Peyer's patch (tissue), 4 donors: ENCODE measurements at regions not wholly inside any gene's neighbourhood (a gene's known extent, or its start where the extent isn't known, plus 50 kb on each side); places are given as distances from the start of the nearest gene placed in this dataset.

ENCODE experiments used
- DNase-seq, 3 donors: peaks; one replicate each; pipeline ENCODE4 v3.0.0-alpha.2; 2017 to 2019
- H3K27ac ChIP-seq, 4 donors: fragments of 200-600 bp; sonication (generic); one replicate each; pipeline ENCODE4 v1.5.1; 2016 to 2019
- H3K27me3 ChIP-seq, 2 donors: fragments of 200-600 bp; sonication (generic); one replicate each; pipeline ENCODE4 v1.5.1; 2019
- H3K36me3 ChIP-seq, 3 donors: fragments of 200-600 bp; sonication (generic); one replicate each; pipeline ENCODE4 v1.5.1; 2016 to 2019
- H3K4me1 ChIP-seq, 4 donors: fragments of 200-600 bp; sonication (generic); one replicate each; pipeline ENCODE4 v1.5.1; 2016 to 2019
- H3K4me3 ChIP-seq, 4 donors: fragments of 200-600 bp; sonication (generic); 1 replicate in 3 of 4; 2 replicates in 1 of 4; pipeline ENCODE4 v1.5.1; 2016 to 2019; ENCODE audit warnings: mild to moderate bottlenecking in 1 of 4
- H3K9me3 ChIP-seq, 4 donors: fragments of 200-600 bp; sonication (generic); one replicate each; pipeline ENCODE4 v1.5.1; 2016 to 2019; ENCODE audit warnings: mild to moderate bottlenecking in 1 of 4
- CTCF ChIP-seq, 6 experiments: fragments of 450-650 bp in 4 of 6; fragments of 200-600 bp in 2 of 6; sonication (generic) in 1 of 6; IDR thresholded peaks; one replicate each; pipeline ENCODE4 v1.5.1; 2017 to 2019; ENCODE audit warnings: antibody characterized with exemption in 6 of 6, mild to moderate bottlenecking in 3 of 6, moderate library complexity in 1 of 6
- POLR2A ChIP-seq, 2 donors: fragments of 450-650 bp; IDR thresholded peaks; one replicate each; pipeline ENCODE4 v1.5.1; 2017; ENCODE audit warnings: antibody characterized with exemption in 2 of 2, mild to moderate bottlenecking in 2 of 2, moderate library complexity in 2 of 2

GRCh38 chr2:9707611-9708160, 76.9 kb upstream of the YWHAQ start:
- no peaks in the 10 kb centered on the region for H3K36me3 ChIP-seq
- DNase-seq: peak in 1 of 3 donors; percentile 25
- no peaks in the 10 kb centered on the region for H3K9me3 ChIP-seq
- no peak overlapping the region for H3K27ac ChIP-seq
- H3K27me3 ChIP-seq: no peaks in the 10 kb centered on the region
- no peak overlapping the region for H3K4me3 ChIP-seq
- TF ChIP-seq POLR2A (IDR thresholded peaks at IDR 0.05) (no peak), CTCF (IDR thresholded peaks at IDR 0.05) (no peak)
- peaks cover 0 to 14% (median 0%) of the 10 kb centered on the region in 4 donors for H3K4me1 ChIP-seq

GRCh38 chr2:9708683-9709538, 78.1 kb upstream of the YWHAQ start:
- Histone ChIP-seq H3K9me3 (no peaks in the 10 kb centered on the region), H3K27ac (no peak overlapping the region), H3K36me3 (no peaks in the 10 kb centered on the region), H3K4me3 (no peak overlapping the region), H3K27me3 (no peaks in the 10 kb centered on the region), H3K4me1 (peaks cover 0 to 2% (median 0%) of the 10 kb centered on the region in 4 donors)
- no peak for DNase-seq
- TF ChIP-seq CTCF (IDR thresholded peaks at IDR 0.05) (no peak), POLR2A (IDR thresholded peaks at IDR 0.05) (no peak)

GRCh38 chr2:9709539-9710285, 78.9 kb upstream of the YWHAQ start:
- Histone ChIP-seq H3K4me1 (no peaks in the 10 kb centered on the region), H3K27me3 (no peaks in the 10 kb centered on the region), H3K27ac (no peak overlapping the region), H3K4me3 (no peak overlapping the region), H3K9me3 (no peaks in the 10 kb centered on the region), H3K36me3 (no peaks in the 10 kb centered on the region)
- no peak for TF ChIP-seq CTCF (IDR thresholded peaks at IDR 0.05)
- no peak for TF ChIP-seq POLR2A (IDR thresholded peaks at IDR 0.05)
- peak in 1 of 3 donors; percentile 29 for DNase-seq

GRCh38 chr2:9710311-9710710, 79.5 kb upstream of the YWHAQ start:
- H3K4me3 ChIP-seq: no peak overlapping the region
- H3K9me3 ChIP-seq: no peaks in the 10 kb centered on the region
- DNase-seq: peak in 1 of 3 donors; percentile 23
- TF ChIP-seq CTCF (IDR thresholded peaks at IDR 0.05): no peak
- TF ChIP-seq POLR2A (IDR thresholded peaks at IDR 0.05): no peak
- no peak overlapping the region for H3K27ac ChIP-seq
- H3K27me3 ChIP-seq: no peaks in the 10 kb centered on the region
- no peaks in the 10 kb centered on the region for H3K4me1 ChIP-seq
- no peaks in the 10 kb centered on the region for H3K36me3 ChIP-seq

- H3K9me3 ChIP-seq: no peaks in the 10 kb centered on the region
- no peaks in the 10 kb centered on the region for H3K27me3 ChIP-seq
- no peaks in the 10 kb centered on the region for H3K4me1 ChIP-seq
- TF ChIP-seq CTCF (IDR thresholded peaks at IDR 0.05) (no peak), POLR2A (IDR thresholded peaks at IDR 0.05) (no peak)
- no peaks in the 10 kb centered on the region for H3K36me3 ChIP-seq
- H3K4me3 ChIP-seq: no peak overlapping the region
- H3K27ac ChIP-seq: no peak overlapping the region
- no peak for DNase-seq
These were observed 81.5 kb upstream of the YWHAQ start for GRCh38 chr2:9712263-9712662.
